Esophagus muscularis mucosa (tissue), 4 donors: ENCODE measurements at regions not wholly inside any gene's neighbourhood (a gene's known extent, or its start where the extent isn't known, plus 50 kb on each side); places are given as distances from the start of the nearest gene placed in this dataset.

Experiments used
- DNase-seq: peaks from one replicate; pipeline ENCODE4 v3.0.0-alpha.2; 2017; ENCODE audit errors: extremely low spot score
- H3K27ac ChIP-seq, 4 donors: fragments of 200-600 bp; sonication (generic); replicated peaks in 1 of 4; 1 replicate in 3 of 4; 2 replicates in 1 of 4; pipeline ENCODE4 v1.5.1; 2016 to 2019; ENCODE audit warnings: mild to moderate bottlenecking in 1 of 4
- H3K27me3 ChIP-seq, 4 donors: fragments of 200-600 bp; sonication (generic); one replicate each; pipeline versions ENCODE4 v1.5.1 to v1.6.0; 2016 to 2019
- H3K36me3 ChIP-seq, 4 donors: fragments of 200-600 bp; sonication (generic); one replicate each; pipeline ENCODE4 v1.5.1; 2016 to 2019
- H3K4me1 ChIP-seq, 4 donors: fragments of 200-600 bp; sonication (generic); one replicate each; pipeline ENCODE4 v1.5.1; 2016 to 2019
- H3K4me3 ChIP-seq, 4 donors: fragments of 200-600 bp; sonication (generic); 1 replicate in 2 of 4; 2 replicates in 2 of 4; pipeline ENCODE4 v1.5.1; 2016 to 2019; ENCODE audit warnings: mild to moderate bottlenecking in 4 of 4, moderate library complexity in 1 of 4
- H3K9me3 ChIP-seq, 4 donors: fragments of 200-600 bp; sonication (generic); 1 replicate in 3 of 4; 2 replicates in 1 of 4; pipeline ENCODE4 v1.5.1; 2016 to 2019
- CTCF ChIP-seq, 3 experiments: fragments of 200-600 bp in 2 of 3; fragments of 450-650 bp in 1 of 3; sonication (generic) in 2 of 3; IDR thresholded peaks; one replicate each; pipeline ENCODE4 v1.5.1; 2017 to 2019; ENCODE audit warnings: antibody characterized with exemption in 3 of 3, mild to moderate bottlenecking in 2 of 3, moderate library complexity in 1 of 3
- EP300 ChIP-seq: sonication (generic); formaldehyde crosslinking; IDR thresholded peaks from one replicate; pipeline ENCODE4 v1.6.1; 2017; ENCODE audit warnings: antibody characterized with exemption
- POLR2A ChIP-seq: fragments of 450-650 bp; IDR thresholded peaks from one replicate; pipeline ENCODE4 v1.6.1; 2017; ENCODE audit warnings: antibody characterized with exemption, moderate library complexity, mild to moderate bottlenecking, low read depth
- POLR2AphosphoS5 ChIP-seq, 2 donors: sonication (generic); formaldehyde crosslinking; IDR thresholded peaks; one replicate each; pipeline ENCODE4 v1.6.1; 2017; ENCODE audit warnings: antibody characterized with exemption in 2 of 2
- WGBS: methylation state at CpG from one replicate; pipeline ENCODE4 v1.1.5; 2018; 5-methylcytosine and 5-hydroxymethylcytosine counted together
- intact Hi-C: fragments of 100-400 bp; cut with DNase I; formaldehyde crosslinking; loops from one replicate; pipeline ENCODE4 v1.15.1; 2023

DNA sequence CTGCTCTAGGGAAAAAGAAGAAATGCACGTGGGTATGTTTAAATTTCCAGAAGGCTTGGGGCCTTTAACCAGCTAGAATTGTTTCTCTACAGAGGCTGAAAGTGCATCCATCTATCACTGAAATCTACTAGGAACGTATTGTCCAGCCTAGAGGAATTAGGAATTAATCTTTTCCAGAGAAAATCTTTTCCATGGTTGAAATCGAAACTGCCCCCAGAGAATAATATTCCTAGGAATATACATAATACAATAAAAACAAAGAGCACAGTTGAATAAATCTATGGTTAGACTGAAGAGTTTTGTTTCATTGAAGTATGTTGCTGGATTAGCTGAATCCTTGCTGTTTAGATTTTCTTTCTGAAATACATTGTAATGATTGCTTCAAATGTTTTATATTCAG lies 378.5 kb downstream of the PLK2 start:
- H3K27ac ChIP-seq: no peak overlapping the region
- no peaks in the 10 kb centered on the region for H3K27me3 ChIP-seq
- intact Hi-C loops: no loop called here
- TF ChIP-seq CTCF (IDR thresholded peaks at IDR 0.05): no peak
- TF ChIP-seq EP300: no peak
- no peak for TF ChIP-seq POLR2A
- TF ChIP-seq POLR2AphosphoS5 (IDR thresholded peaks at IDR 0.05): no peak
- H3K36me3 ChIP-seq: no peaks in the 10 kb centered on the region
- peaks cover 0 to 8% (median 0%) of the 10 kb centered on the region in 4 donors for H3K4me1 ChIP-seq
- H3K4me3 ChIP-seq: no peak overlapping the region
- DNase-seq: no peak
- WGBS: 61% methylated on average over 3 of the region's 3 CpGs
- no peaks in the 10 kb centered on the region for H3K9me3 ChIP-seq

- DNase-seq: no peak
- H3K4me1 ChIP-seq: peaks cover 0 to 13% (median 0%) of the 10 kb centered on the region in 4 donors
- WGBS: 38% methylated on average over 1 of the region's 1 CpG
- H3K27ac ChIP-seq: no peak overlapping the region
- intact Hi-C loops: no loop called here
- no peaks in the 10 kb centered on the region for H3K27me3 ChIP-seq
- no peak for TF ChIP-seq POLR2AphosphoS5 (IDR thresholded peaks at IDR 0.05)
- H3K4me3 ChIP-seq: no peak overlapping the region
- H3K36me3 ChIP-seq: no peaks in the 10 kb centered on the region
- H3K9me3 ChIP-seq: no peaks in the 10 kb centered on the region
Observed at GRCh38 chr5:58080573-58080972, 379.3 kb downstream of the PLK2 start.

DNA sequence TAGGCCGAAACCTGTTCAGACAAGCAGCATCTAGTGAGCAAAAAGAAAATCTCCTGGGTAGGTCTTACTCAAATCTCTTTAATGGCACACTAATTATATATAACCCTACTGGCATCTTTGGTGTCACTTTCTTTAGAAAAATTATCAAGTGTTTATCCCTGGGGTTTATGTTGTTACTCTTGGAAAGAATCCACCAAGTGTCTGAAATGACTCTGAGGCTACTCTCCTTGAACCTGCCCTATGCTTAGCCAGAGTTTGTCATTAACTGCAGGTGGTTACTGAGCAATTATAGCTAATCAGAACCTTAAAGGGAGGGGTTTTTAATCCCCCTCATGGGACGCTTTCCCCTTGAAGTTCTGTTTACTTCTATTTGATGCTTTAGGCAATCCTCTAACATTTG lies 381.9 kb downstream of the PLK2 start:
- DNase-seq: no peak
- intact Hi-C loops: no loop called here
- Histone ChIP-seq H3K9me3 (no peaks in the 10 kb centered on the region), H3K4me3 (no peak overlapping the region), H3K36me3 (no peaks in the 10 kb centered on the region), H3K4me1 (peaks cover 0 to 36% (median 2%) of the 10 kb centered on the region in 4 donors), H3K27me3 (no peaks in the 10 kb centered on the region), H3K27ac (no peak overlapping the region)
- TF ChIP-seq POLR2A (no peak), EP300 (no peak), CTCF (IDR thresholded peaks at IDR 0.05) (no peak), POLR2AphosphoS5 (IDR thresholded peaks at IDR 0.05) (no peak)
- WGBS: 83% methylated on average over 2 of the region's 2 CpGs

DNA sequence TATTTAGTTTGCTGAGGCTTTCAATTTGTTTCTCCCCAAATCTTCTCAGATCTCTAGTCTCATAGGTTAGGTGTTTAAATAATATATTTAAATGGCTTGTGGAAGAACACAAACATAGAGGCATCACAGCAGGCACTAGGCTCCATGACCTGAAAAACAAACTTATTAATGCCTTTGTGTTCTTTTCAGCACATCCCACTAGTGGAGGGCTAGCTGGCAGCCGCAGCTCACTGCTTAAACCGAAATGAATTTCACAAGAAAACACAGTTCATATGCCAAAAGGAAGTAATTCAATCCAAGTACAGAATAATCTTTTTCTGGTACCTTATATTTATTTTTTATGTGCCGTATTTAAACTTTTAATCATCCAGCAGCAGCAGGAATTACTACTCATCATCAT lies 382.5 kb downstream of the PLK2 start:
- Histone ChIP-seq H3K4me1 (peaks cover 0 to 41% (median 6%) of the 10 kb centered on the region in 4 donors), H3K27ac (no peak overlapping the region), H3K9me3 (no peaks in the 10 kb centered on the region), H3K4me3 (no peak overlapping the region), H3K36me3 (no peaks in the 10 kb centered on the region), H3K27me3 (no peaks in the 10 kb centered on the region)
- no peak for DNase-seq
- intact Hi-C loops: no loop called here
- 51% methylated on average over 3 of the region's 3 CpGs for WGBS
- TF ChIP-seq POLR2A: no peak
- TF ChIP-seq CTCF (IDR thresholded peaks at IDR 0.05): no peak

GRCh38 chr5:58076483-58077257 lies 383.2 kb downstream of the PLK2 start:
- no peak for DNase-seq
- H3K36me3 ChIP-seq: no peaks in the 10 kb centered on the region
- no peaks in the 10 kb centered on the region for H3K9me3 ChIP-seq
- no peak overlapping the region for H3K27ac ChIP-seq
- WGBS: 92% methylated on average over 7 of the region's 7 CpGs
- H3K4me3 ChIP-seq: no peak overlapping the region
- no peaks in the 10 kb centered on the region for H3K27me3 ChIP-seq
- intact Hi-C loops: no loop called here
- H3K4me1 ChIP-seq: peaks cover 0 to 49% (median 7%) of the 10 kb centered on the region in 4 donors
- TF ChIP-seq CTCF (IDR thresholded peaks at IDR 0.05): no peak
- TF ChIP-seq POLR2AphosphoS5 (IDR thresholded peaks at IDR 0.05): no peak
- no peak for TF ChIP-seq EP300
